HFFc6 (cell line): ENCODE measurements at regions not wholly inside any gene's neighbourhood (a gene's known extent, or its start where the extent isn't known, plus 50 kb on each side); places are given as distances from the start of the nearest gene placed in this dataset.

Experiments
- DNase-seq: peaks from one replicate; pipeline ENCODE4 v3.0.0-alpha.2; 2018
- H3K27ac Mint-ChIP-seq: 2 replicates; pipeline ENCODE4 v1.8.0; 2020; ENCODE audit warnings: mild to moderate bottlenecking, mixed read lengths
- H3K27me3 Mint-ChIP-seq: 2 replicates; pipeline ENCODE4 v1.8.0; 2021; ENCODE audit warnings: mild to moderate bottlenecking, moderate library complexity, mixed read lengths; ENCODE audit not compliant: insufficient read depth
- H3K36me3 Mint-ChIP-seq: 2 replicates; pipeline ENCODE4 v1.8.0; 2021; ENCODE audit warnings: low read depth, mixed read lengths
- H3K4me1 Mint-ChIP-seq: 2 replicates; pipeline ENCODE4 v1.8.0; 2020; ENCODE audit warnings: low read depth, mixed read lengths
- H3K4me3 Mint-ChIP-seq: 2 replicates; pipeline ENCODE4 v1.8.0; 2020; ENCODE audit warnings: mild to moderate bottlenecking, moderate library complexity, mixed read lengths
- H3K9me3 Mint-ChIP-seq: 2 replicates; pipeline ENCODE4 v1.8.0; 2020; ENCODE audit warnings: mild to moderate bottlenecking, mixed read lengths
- CTCF ChIP-seq: fragments of 200-600 bp; sonication (generic); IDR thresholded peaks from 2 replicates; pipeline ENCODE4 v1.5.0; 2021; ENCODE audit warnings: antibody characterized with exemption, mild to moderate bottlenecking

- no peak for DNase-seq
- peaks cover 11% of the 10 kb centered on the region for H3K9me3 Mint-ChIP-seq
- no peak overlapping the region for H3K4me3 Mint-ChIP-seq
- peaks cover 10% of the 10 kb centered on the region; the same call in 1 of the 2 replicates for H3K4me1 Mint-ChIP-seq
- H3K36me3 Mint-ChIP-seq: no peaks in the 10 kb centered on the region; the same call in 1 of the 2 replicates
- TF ChIP-seq CTCF: no peak
- H3K27ac Mint-ChIP-seq: no peak overlapping the region
- H3K27me3 Mint-ChIP-seq: peaks cover 5% of the 10 kb centered on the region; the same call in 1 of the 2 replicates
Observed at GRCh38 chr12:45658020-45658419, 71.5 kb upstream of the ARID2 start.

- no peak for TF ChIP-seq CTCF
- DNase-seq: peak; percentile 28
- peaks cover 8% of the 10 kb centered on the region; the same call in 1 of the 2 replicates for H3K27me3 Mint-ChIP-seq
- no peaks in the 10 kb centered on the region; the same call in 1 of the 2 replicates for H3K36me3 Mint-ChIP-seq
- peaks cover 11% of the 10 kb centered on the region for H3K9me3 Mint-ChIP-seq
- no peak overlapping the region for H3K27ac Mint-ChIP-seq
- peaks cover 10% of the 10 kb centered on the region; the same call in 1 of the 2 replicates for H3K4me1 Mint-ChIP-seq
- no peak overlapping the region for H3K4me3 Mint-ChIP-seq
Observed at GRCh38 chr12:45660330-45660729, 69.2 kb upstream of the ARID2 start.

GRCh38 chr12:45663455-45663854 lies 66.1 kb upstream of the ARID2 start:
- H3K9me3 Mint-ChIP-seq: peaks cover 11% of the 10 kb centered on the region
- no peaks in the 10 kb centered on the region; the same call in 1 of the 2 replicates for H3K36me3 Mint-ChIP-seq
- no peak overlapping the region for H3K27ac Mint-ChIP-seq
- no peak overlapping the region for H3K4me3 Mint-ChIP-seq
- no peak for TF ChIP-seq CTCF
- no peak for DNase-seq
- H3K27me3 Mint-ChIP-seq: peaks cover 3% of the 10 kb centered on the region; the same call in 1 of the 2 replicates
- peaks cover 10% of the 10 kb centered on the region; the same call in 1 of the 2 replicates for H3K4me1 Mint-ChIP-seq

- Mint-ChIP-seq H3K4me1 (peaks cover 8% of the 10 kb centered on the region), H3K9me3 (peaks cover under 1% of the 10 kb centered on the region; the same call in 1 of the 2 replicates), H3K4me3 (no peak overlapping the region), H3K36me3 (no peaks in the 10 kb centered on the region; the same call in 1 of the 2 replicates), H3K27me3 (peaks cover 3% of the 10 kb centered on the region; the same call in 1 of the 2 replicates), H3K27ac (no peak overlapping the region)
- DNase-seq: no peak
- TF ChIP-seq CTCF: no peak
Observed at GRCh38 chr12:45665941-45666340, 63.6 kb upstream of the ARID2 start.

- peaks cover 12% of the 10 kb centered on the region for H3K4me1 Mint-ChIP-seq
- DNase-seq: no peak
- H3K27ac Mint-ChIP-seq: no peak overlapping the region
- no peaks in the 10 kb centered on the region for H3K9me3 Mint-ChIP-seq
- no peak overlapping the region for H3K4me3 Mint-ChIP-seq
- H3K36me3 Mint-ChIP-seq: no peaks in the 10 kb centered on the region
- peaks cover 3% of the 10 kb centered on the region; the same call in 1 of the 2 replicates for H3K27me3 Mint-ChIP-seq
- TF ChIP-seq CTCF: no peak
Observed at GRCh38 chr12:45666396-45666795, 63.1 kb upstream of the ARID2 start.
